B cell (primary cell): ENCODE measurements at regions not wholly inside any gene's neighbourhood (a gene's known extent, or its start where the extent isn't known, plus 50 kb on each side); places are given as distances from the start of the nearest gene placed in this dataset.

ENCODE experiments used
- CTCF ChIP-seq: fragments of 200-600 bp; IDR thresholded peaks from one replicate; pipeline ENCODE4 v1.8.0; 2022; ENCODE audit warnings: antibody characterized with exemption, mild to moderate bottlenecking
- EZH2 ChIP-seq: IDR thresholded peaks from 2 replicates; pipeline ENCODE4 v1.6.1; 2012; ENCODE audit warnings: borderline replicate concordance, low read depth, mild to moderate bottlenecking, moderate library complexity, low read length; ENCODE audit not compliant: insufficient read depth, poor library complexity, severe bottlenecking

DNA sequence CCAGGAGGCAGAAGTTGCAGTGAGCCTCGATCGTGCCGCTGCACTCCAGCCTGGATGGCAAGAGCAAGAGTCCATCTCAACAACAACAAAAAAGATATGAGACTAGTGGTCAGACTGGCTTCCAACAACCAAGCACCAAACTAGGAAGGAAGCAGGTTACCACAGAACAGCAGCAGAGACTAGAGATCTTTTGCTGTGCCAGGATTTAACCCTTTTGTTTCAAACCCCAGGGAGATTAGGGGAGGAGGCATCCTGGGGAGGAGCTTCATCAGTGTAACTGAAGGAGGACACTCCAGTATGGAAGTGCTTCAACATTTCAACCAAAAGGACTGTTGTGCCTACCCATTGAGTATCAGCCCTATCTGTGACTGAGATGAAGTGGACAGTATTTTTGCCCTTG lies 240.3 kb downstream of the ZIC1 start:
- TF ChIP-seq CTCF: no peak
- no peak for TF ChIP-seq EZH2
